ENCODE measurements at regions not wholly inside any gene's neighbourhood (a gene's known extent, or its start where the extent isn't known, plus 50 kb on each side); places are given as distances from the start of the nearest gene placed in this dataset.
A peak's percentile ranks its signal among the peaks of the same experiment; 100 is the strongest.

DNA sequence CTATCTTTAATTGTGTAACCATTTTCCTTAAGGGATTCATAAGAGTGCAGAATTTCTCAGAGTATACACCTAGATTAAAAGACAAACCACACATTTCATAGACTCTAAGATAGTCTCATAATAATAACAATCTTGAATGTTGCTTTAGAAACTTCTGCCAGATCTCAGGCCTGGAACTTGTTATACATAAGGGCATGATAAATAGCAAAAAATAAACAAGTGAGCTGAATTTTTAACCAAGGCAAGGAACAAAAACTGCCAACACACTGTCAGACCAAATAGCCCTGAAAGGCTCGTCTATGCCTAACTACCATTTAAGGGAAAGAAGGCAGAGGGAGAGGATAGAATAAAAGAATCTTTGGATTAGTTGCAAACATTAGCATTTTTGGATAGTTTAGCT is 65.8 kb upstream of the SEMA3C start:
- DNase-seq (ENCODE audit: low read depth): no peak

DNA sequence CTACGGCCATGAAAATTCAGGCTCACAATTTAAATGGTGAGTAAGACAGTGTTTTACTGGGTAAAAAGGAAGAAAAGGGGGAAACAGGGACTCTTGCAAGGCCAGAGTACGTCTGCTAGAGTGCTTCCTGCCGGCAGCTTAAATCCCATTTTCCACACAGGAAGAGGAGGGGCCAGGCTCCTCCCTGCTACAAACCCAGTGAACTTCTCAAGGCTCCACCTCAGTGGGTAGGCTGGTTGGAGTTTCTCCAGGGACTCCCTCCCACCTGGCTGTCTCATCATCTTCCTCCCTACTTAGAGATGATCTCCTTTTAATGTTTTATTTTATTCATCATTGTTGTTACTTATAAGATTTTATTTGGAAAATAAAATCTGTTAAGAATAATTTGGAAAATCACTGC is 62.6 kb upstream of the SEMA3C start:
- peak; percentile 5 for DNase-seq (ENCODE audit: low read depth)

DNA sequence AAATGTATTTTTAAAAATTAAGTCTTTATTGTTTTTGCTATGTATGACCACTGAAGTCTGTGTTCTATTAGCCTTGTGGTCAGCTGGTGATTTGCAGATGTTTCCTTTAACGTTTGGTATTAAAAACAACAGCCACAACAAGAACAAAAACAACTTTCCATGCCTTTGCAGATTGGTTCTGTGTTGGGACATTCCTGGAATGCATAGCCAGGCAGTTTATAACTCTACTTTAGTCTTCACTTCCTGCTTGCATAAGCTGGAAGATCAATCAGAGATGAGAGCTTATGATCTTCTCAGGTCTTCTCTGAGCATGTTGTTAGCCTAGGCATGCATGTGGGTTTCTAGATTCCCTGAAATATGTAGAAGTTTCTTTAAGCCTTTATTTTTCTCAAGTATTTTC is 58.9 kb upstream of the SEMA3C start:
- DNase-seq (ENCODE audit: low read depth): no peak

DNA sequence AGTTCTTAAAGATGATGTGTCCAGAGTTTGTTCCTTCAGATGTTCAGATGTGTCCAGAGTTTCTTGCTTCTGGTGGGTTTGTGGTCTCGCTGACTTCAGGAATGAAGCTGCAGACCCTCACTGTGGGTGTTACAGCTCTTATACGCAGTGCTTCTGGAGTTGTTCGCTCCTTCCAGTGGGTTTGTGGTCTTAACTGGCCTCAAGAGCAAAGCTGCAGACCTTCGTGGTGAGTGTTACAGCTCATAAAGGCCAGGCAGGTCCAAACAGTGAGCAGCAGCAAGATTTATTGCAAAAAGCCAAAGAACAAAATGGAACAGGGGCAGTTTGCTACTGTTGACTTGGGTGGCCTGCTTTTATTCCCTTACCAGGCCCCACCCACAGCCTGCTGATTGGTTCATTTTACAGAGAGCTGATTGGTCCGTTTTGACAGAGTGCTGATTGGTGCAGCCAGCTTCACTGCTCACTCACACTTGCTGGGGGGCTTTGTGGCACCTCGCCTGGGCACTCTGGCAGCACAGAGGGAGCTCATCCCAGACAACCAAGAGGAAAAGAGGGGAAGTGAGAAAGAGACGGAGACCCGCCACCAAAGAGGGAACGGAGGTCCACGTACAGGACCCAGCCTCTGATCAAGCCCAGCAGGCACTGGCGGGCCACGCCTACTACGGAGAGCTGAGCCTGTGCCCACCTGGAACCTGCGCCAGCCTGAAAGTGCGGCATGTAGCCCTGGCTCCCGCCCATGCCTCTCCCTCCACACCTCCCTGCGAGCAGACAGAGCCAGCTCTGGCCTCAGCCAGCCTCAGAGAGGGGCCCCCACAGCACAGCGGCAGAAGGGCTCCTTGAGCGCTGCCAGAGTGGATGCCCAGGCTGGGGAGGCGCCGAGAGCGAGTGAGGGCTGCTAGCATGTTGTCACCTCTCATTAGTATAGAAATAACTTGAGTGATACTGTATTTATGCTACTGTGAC is 55.8 kb upstream of the SEMA3C start:
- DNase-seq (ENCODE audit: low read depth): no peak

DNA sequence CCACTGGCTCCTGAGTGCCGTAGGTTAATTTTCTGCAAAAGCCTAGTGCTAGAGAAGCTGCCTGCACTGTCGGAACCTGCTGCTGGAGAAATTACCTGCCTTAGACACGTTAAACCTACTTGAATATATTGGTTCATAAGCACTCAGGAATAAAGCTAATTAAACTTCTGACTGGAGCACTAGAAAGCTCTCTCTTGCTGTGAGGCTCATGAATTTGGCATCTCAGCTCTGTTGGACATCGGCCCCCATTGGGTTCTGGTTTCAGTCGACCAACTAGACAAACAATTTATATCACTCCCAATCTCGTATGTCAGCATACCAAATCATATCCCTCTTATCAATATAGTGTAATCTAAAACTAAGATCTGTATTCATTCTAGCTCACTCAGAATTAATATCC is 52.4 kb upstream of the SEMA3C start:
- no peak for DNase-seq (ENCODE audit: low read depth)

Measured in iris pigment epithelial cell (primary cell).